ENCODE measurements at regions not wholly inside any gene's neighbourhood (a gene's known extent, or its start where the extent isn't known, plus 50 kb on each side); places are given as distances from the start of the nearest gene placed in this dataset.

DNA sequence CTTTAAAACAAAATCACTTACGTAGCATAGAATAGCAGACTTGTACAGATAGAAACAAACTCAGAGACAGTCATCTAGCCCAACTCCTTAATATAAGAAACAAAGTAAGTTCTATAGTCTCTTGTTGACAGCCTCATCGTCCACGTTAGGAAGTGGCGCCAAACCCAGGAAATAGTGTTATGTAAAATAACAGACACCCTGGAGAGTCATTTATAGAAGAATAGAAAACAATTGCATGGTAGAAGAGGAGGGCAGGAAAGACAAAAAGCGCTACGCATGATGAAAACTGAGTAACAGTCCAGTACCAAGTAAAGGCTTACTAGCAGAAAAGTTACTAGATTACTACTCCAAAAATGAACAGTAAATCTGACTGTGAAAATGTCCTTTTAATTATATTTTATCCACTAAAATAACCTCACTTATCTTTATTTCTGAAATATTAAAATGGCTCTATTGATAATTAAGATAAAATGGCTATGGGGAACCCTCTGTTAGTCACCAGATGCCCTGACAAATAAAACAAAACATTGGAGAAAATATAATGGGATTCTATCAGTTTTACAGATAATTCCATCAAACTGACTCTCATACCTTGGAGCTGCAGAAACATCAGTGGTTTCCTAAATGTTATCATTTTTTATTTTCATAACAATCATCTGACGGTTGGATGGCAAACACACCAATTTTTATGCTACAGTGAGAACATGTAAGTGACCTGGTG lies 434.0 kb upstream of the C9orf72 start:
- DNase-seq (ENCODE audit: low read depth in 2 of 2) = no peak

DNA sequence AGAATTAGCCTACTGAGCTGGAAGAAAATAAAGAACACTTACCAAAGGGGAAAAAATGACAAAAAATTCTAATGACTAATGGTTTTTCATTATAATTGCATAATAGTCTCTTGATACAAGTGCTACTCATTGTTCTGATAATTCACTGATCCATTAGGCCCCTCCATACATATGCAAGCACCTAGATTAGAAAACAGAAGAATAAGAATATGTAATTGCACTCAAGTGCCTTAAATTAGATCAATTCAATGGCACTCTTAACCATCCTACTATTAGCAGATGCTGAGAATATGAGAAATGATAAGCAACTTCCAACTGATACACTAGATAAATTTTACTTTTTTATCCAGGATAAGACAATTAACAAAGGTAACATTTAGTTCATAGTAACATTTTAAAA lies 440.9 kb upstream of the C9orf72 start:
- no peak for DNase-seq (ENCODE audit: low read depth in 2 of 2)

DNA sequence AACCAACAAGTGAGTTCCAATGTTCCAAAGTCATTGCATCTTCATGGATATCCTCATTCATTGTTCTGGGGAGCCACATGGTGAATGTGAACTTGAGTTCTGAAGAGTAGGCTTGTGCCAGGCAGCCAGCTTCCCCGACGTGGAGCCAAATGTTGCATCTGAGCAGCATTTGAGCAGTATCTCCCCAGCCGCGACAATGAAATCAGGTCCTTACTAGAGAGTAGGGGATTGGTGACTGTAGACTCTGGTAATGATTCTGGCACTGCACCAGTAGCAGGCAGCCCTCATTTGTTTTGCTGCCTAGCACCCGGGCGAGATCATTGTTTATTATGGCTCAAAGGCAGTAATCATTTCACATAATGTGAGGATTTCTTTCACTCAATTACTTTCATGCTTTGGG lies 451.4 kb upstream of the C9orf72 start:
- no peak for DNase-seq (ENCODE audit: low read depth in 2 of 2)

DNA sequence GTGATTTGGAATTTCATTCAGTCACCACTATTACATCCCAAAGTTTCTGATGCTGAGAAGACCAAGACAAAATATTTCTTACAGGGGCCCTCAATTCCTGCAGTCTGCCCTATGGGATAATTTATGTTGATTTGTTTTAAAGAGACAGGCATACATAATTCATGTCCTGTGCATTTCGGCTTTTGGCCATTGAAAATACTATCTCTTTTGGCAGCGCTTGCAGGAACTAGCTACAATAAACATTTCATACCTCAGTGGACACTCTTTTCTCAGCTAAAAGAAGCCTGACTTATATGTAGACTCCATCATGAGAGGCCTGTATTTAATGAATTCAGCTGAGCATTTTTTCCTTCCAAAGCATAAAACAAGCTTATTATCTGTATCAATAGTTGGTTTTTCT lies 451.9 kb upstream of the C9orf72 start:
- DNase-seq (ENCODE audit: low read depth in 2 of 2) = no peak

DNA sequence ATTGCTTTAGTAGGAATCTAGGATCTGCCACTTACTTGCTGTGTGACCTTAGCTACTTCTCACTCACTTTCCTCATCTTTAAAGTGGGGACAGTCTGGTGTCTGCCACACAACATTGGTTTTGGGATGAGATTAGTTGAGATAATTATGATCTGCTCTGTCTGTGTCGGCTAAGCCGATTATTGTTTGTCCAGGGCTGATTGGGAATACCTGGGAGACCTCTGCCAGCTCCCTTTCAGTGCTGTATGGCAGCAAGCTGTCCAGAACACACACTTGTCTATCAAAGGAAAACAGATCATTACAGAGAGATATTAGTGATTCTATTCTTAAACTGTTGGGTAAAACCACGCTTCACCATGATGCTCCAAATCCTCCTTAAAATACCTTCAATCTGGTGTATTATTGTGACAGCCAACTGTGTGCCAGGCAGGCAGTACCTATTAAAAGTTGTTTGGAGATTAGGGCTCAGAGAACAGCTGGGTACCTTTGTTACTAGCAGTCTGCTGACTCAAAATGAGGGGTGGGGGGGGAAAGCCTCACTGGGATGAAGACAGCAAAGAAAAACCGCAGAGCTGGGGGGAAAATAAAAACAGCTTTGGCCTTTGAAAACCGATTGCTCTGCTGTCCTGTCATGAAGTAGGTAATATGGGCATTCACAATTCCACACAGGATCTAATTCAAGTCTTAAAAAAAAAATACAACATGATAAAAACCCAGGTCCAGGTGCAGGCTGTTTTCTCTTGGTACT lies 458.4 kb upstream of the C9orf72 start:
- no peak for DNase-seq (ENCODE audit: low read depth in 2 of 2)

DNA sequence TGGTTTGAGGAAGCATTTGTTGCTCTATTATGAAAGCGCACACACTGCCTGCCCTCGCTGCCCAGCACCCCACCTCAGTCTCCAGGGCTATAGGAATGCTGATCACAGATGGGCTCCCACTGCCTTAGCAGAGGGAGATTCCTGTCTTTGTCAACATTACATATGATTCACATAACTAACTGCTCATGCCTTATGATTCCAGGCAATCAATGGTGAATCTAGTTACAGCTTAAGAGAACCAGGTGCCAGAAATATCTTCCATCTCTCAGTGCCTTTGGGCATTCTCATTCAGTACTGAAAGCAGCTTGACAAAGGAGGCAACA lies 458.9 kb upstream of the C9orf72 start:
- DNase-seq (ENCODE audit: low read depth in 2 of 2) = peak; percentile 64 to 66

DNA sequence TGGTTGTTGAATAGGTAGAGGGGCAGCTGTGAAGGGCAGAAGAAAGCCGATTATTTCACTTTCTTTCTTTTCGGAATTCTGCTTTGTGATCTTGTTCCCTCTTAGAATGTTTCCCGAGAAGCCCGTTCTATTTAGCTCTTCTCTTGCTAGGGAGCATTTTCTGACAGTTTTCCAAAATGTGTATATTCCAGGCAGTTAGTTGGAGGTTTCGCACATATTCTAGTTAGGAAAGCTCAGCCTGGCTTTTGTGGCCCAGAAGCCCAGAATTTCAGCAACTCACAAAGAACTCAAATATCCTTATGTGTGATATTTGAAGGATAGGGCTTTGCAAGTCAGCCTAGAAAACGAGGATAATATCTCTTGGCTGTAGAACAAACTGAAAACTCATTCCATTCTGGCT lies 461.0 kb upstream of the C9orf72 start:
- DNase-seq (ENCODE audit: low read depth in 2 of 2) = no peak

DNA sequence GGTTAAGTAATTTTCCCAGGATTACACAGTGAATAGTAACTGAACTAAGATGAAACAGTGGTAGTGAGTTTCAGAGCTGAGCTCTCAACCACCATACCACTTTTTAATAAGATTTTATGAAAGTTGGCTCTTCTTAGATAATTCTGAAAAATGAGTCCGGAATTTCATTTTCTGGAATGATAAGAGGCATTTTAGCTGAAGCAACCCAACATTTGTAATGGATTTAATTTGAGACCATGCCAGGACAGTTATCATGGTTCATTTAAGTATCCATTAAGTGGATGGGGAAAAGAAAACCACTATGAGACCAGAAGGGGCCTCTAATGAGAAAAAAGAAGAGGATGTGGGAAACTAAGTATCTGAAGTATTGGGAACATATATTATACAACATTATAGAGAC lies 464.7 kb upstream of the C9orf72 start:
- DNase-seq (ENCODE audit: low read depth in 2 of 2) = no peak

DNA sequence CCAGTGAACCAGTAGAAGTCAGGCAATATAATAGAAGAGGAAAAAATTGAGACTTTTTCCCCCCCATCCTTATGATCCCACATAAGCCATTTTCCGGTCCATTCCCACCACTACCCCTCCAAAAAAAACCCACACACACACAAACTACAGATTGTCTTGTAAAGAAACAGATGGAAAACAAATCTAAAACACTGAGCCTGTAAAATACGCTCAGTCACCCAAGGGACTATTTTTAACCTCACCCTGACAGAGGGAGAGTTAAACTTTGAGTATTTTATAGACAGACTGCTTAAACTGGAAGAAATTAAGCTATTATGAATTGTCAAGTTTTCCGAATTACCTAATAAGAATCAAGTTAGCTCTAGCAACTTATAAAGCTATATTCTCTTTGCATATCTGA lies 471.8 kb upstream of the C9orf72 start:
- DNase-seq (ENCODE audit: low read depth in 2 of 2) = no peak

DNA sequence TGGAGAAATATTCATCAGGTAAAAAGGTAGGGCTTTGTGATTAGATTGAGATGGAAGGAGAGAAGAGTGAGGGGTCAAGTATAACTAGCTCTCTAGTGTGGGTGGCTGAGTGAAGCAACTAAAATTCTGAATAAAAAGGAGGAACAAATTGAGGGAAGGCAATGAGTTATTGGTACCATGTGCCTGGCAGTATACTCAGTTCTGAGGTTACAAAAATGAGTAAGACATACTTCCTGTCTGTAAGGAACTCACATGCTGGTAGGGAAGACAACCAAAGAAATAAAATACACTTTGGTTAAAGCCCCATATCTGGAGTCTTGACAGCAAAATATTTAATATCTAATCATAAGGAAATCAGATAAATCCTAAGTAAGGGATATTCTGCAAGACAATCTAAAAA lies 476.8 kb upstream of the C9orf72 start:
- DNase-seq (ENCODE audit: low read depth in 2 of 2) = peak; percentile 31 to 42

DNA sequence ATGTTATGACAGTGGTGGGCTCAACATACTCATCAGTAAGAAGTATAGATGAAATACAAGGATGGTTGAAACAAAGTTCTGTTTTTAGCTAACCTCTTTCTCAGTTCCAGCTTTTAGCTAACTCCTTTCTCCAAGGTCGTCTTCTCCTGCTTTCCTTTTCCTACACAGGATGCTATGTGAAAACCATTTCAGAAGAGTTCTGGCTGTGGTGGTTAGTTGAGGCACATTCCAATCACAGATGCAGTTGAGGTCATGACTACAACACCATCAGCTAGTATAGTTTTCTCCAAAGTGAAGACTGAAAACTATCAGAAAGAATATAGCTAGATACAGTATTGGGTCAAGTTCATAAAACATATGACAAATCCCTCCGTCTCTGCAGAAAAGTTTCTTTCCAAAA lies 477.7 kb upstream of the C9orf72 start:
- peak in 1 of 2 experiments; percentile 21 for DNase-seq (ENCODE audit: low read depth in 2 of 2)

DNA sequence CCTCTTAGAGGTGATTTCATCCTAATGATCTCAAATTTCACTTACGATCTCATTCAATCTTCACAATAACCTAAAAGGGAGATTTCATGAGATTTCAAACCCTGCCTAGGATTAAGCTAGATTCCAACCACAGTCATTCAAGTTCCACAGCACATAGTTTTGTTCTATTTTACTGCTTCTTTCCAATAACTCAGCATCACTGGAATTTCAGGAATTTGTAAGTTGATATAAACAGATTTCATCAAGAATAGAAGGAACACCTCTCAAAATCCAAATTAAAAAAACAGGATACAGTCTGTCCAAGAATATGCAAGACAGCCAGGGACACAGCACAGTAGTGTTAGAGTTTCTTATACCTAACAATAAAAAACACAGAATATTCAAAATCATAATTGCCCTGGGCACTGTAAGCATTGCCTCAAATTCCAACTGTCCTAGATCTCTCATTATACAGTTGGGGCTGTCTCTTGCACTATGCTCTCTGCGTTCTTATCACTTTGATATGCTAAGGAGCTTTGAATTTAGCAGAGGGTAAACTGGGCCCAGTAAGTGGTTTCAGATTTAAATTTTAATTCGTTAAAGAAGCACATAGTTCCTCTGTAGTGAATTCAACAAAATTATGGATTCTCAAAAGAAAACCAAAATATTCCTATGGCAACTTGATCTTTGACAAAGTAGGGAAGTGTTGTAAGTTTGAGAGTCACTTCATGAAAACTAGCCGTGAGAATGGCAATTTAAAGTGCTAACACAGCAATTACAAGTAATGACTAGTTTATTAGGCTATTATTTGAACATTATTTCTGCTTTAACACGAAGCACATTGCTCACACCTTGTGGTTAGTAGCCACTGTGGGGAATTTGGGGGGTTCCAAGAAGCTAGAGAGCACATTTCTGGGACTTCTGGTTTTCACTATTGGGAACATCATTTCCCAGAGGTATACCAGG lies 478.6 kb upstream of the C9orf72 start:
- DNase-seq (ENCODE audit: low read depth in 2 of 2) = peak; percentile 78 to 83

DNA sequence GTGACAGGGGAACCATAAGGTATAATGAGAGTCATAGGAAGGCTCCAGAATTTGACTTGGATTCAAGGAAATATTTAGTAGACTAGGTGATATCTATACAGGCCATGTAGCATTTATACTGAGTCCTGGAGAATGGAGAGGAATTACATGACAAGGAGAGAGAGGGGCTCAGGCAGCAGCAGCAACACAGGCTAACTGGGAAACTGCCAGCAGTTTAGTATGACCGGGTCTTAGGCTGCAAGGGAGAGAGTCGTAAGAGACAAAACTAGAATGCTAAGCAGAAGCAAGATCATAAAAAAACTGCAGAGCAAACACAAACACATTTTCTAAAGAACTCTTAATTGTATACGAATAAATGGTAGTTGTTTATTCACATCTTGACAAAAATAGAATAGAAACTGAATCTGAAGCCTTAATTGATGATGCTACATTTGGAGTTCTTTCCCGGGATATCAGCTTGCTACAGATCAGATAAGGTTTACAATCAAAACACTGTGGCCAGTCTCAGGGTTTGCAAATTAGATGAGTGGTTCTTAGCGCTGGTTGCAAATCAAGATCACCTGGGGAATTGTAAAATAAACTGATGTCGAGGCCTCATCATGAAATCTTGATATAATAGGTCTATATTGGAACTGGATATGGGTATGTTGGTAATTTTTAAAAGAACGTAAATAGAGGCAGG lies 480.0 kb upstream of the C9orf72 start:
- DNase-seq (ENCODE audit: low read depth in 2 of 2) = no peak

DNA sequence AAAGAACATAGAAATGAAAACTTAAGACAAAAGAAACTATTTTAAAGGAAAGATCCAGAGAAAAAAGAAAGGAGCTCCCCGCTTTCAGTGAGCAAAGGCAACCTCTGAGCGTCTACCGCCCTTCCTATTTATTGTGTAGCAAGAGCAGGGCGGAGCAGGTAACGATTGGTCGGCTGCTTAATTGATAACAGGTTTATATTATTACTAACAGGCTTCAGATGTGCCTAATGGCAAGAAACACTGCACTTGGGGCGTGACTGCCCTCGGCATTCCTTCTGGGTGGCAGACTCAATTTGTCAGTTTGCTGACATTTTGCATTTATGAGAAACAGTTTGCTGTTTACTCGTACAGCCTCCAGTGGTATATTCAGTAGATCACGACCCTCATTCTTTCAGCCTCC lies 482.7 kb upstream of the C9orf72 start:
- DNase-seq (ENCODE audit: low read depth in 2 of 2) = peak; percentile 55 to 60

DNA sequence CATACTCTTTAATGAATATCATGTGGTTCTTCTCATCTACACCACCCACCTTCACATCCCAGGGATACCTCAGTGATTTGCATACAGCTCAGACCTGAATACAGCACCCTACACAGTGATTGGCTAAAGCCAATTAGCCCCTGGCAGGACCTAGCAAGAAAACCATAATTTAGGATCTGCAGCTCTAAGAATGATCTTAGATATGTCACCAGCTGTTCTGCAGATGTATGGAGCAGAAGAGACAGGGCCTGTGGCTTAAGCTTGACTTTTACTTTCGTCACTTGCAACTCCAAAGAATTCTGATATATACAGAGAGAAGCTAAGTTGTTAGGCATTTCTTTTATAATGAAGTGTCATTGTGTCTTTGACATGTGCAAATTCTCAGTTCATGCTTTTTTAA lies 483.2 kb upstream of the C9orf72 start:
- no peak for DNase-seq (ENCODE audit: low read depth in 2 of 2)

DNA sequence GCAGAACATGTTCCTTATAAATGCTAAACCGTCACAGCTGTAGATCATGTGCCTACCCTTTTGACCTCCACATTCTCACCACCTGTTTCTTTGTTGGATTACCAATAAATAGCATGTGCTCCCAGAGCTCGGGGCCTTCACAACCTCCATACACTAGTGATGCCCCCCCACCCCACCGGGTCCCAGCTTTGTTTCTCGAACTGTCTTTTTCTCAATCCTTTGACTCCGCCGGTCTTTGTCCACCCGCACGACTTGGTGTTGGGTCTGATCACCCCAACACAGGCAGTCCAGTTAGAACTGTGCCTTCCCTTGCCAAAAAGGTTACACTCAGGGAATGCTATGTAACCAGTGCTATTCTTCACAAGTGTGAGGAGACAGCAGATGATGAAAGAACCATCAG lies 485.9 kb upstream of the C9orf72 start:
- DNase-seq (ENCODE audit: low read depth in 2 of 2) = no peak

DNA sequence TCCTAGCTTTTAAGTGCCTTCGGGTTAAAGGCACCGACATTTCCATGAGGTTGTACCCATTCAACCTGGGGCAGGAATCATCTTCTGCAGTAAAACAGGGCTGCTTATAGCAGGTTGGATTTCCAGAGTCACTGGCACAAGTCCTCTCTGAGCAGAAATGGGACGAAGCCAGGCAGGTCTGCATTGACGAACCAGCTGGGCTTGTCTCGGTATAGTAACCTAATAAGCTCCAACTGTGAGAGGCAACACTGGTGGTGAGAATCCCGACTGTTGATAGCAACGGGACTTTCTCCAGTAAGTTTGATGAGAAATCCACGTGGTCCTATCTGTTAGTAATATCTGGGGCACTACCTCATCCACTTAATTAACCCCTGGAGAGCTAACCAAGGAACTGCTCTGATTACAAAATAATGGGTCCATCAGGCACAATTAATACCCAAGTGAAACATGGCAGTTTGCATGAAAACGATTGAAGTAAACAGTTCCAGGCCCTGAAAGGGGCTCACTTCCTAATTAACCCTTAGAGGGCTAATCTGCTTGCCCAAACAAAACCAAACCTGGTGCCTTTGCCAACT lies 491.0 kb upstream of the C9orf72 start:
- no peak for DNase-seq (ENCODE audit: low read depth in 2 of 2)

DNA sequence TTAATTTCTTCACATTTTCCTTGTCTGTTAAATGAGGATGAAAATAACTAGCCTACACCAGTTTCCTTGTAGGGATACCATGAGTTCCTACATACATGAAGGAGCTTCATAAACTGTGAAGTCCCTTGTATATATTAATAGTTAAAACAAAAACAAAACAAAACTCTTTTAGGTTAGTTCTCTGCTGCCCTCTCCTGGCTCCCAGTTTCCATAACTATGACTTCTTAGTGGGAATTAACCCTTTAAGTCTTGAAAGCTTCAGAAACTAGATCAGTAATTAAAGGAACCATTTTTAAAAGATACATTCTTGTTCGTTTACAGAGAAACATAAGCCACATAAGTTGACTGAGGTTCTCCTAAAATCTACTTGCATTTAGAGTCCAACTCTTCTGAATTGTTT lies 500.0 kb upstream of the C9orf72 start:
- DNase-seq (ENCODE audit: low read depth in 2 of 2) = peak; percentile 54 to 57

DNA sequence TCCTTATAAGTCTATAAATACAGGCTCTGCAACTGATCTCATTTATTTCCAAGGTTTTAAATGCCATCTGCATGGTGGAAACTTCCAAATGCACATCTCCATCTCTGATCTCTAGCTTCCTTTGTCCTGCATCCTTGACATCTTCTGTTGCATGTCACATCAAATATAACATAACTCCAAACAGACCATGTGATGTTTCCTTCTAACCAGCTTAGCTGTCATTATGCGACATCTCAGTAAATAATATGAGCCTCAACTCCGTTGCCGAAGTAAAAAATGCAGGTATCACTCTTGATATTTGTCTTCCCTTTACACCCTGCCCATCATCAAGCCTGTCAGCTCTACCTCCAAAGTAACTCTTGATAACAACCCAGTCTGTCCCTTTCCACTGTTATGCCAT lies 506.4 kb upstream of the C9orf72 start:
- DNase-seq (ENCODE audit: low read depth in 2 of 2) = no peak

DNA sequence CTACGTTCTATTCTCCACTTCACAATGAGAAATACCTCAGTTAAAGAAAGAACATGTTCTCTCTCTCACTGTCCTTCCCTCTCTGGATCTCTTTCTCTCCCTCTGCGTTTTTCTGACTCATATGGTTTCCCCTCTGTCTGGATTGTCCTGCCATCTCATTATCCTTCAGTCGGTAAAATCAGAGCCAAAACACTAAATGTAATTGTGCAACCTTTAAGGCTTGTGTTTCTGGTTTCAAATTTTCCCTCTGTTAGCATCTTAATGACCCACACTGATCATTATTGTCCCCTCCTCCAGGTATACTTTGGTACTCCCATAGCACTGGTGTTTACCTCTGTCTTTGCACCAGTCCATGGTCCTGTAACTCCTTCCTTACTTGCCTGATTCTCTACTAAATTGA lies 509.4 kb upstream of the C9orf72 start:
- DNase-seq (ENCODE audit: low read depth in 2 of 2) = no peak

DNA sequence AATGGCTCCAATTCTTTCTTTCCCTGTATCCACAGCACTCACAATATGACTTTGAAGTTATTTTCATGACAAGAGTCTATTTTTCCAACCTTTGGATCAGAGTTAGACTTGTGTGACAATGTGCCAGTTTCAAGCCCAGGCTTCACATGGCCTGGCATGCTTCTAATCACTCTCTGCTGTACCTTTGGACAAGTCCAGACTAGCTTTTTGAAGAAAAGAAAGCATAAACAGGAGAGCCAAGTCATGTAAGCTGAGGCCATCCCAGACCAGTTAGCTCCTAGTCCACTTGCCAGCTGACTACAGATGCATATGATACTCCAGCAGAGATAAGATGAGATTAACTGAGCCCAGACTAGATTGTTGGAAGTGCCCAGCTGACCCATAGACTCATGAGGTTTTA lies 513.6 kb upstream of the C9orf72 start:
- no peak for DNase-seq (ENCODE audit: low read depth in 2 of 2)
